ENCODE measurements at regions not wholly inside any gene's neighbourhood (a gene's known extent, or its start where the extent isn't known, plus 50 kb on each side); places are given as distances from the start of the nearest gene placed in this dataset.

- H3K4me3 ChIP-seq (ENCODE audit: low read depth, low read length): no peak overlapping the region
- no peak for DNase-seq (ENCODE audit: low read depth)
- no peak for TF ChIP-seq CTCF (conservative IDR thresholded peaks at IDR 0.05; ENCODE audit: low read depth, low read length)
Observed at GRCh38 chr4:164485136-164485535, 268.8 kb upstream of the SMIM31 start.

GRCh38 chr4:164488114-164488513, 265.8 kb upstream of the SMIM31 start:
- no peak overlapping the region for H3K4me3 ChIP-seq (ENCODE audit: low read depth, low read length)
- DNase-seq (ENCODE audit: low read depth): no peak
- TF ChIP-seq CTCF (conservative IDR thresholded peaks at IDR 0.05; ENCODE audit: low read depth, low read length): no peak

- no peak for TF ChIP-seq CTCF (conservative IDR thresholded peaks at IDR 0.05; ENCODE audit: low read depth, low read length)
- DNase-seq (ENCODE audit: low read depth): peak; percentile 8
- no peak overlapping the region for H3K4me3 ChIP-seq (ENCODE audit: low read depth, low read length)
Observed at GRCh38 chr4:164501074-164501473, 252.9 kb upstream of the SMIM31 start.

GRCh38 chr4:164503874-164504273, 250.1 kb upstream of the SMIM31 start:
- no peak overlapping the region for H3K4me3 ChIP-seq (ENCODE audit: low read depth, low read length)
- no peak for TF ChIP-seq CTCF (conservative IDR thresholded peaks at IDR 0.05; ENCODE audit: low read depth, low read length)

GRCh38 chr4:164508097-164508496, 245.8 kb upstream of the SMIM31 start:
- H3K4me3 ChIP-seq (ENCODE audit: low read depth, low read length): no peak overlapping the region
- DNase-seq (ENCODE audit: low read depth): no peak
- no peak for TF ChIP-seq CTCF (conservative IDR thresholded peaks at IDR 0.05; ENCODE audit: low read depth, low read length)

More at GRCh38 chr4:164503874-164504273, 250.1 kb upstream of the SMIM31 start:
- no peak for DNase-seq (ENCODE audit: low read depth)

GRCh38 chr4:164508771-164509170, 245.2 kb upstream of the SMIM31 start:
- DNase-seq (ENCODE audit: low read depth): no peak

More at GRCh38 chr4:164508771-164509170, 245.2 kb upstream of the SMIM31 start:
- no peak overlapping the region for H3K4me3 ChIP-seq (ENCODE audit: low read depth, low read length)
- no peak for TF ChIP-seq CTCF (conservative IDR thresholded peaks at IDR 0.05; ENCODE audit: low read depth, low read length)
